Heart left ventricle (tissue), 13 donors: ENCODE measurements at regions not wholly inside any gene's neighbourhood (a gene's known extent, or its start where the extent isn't known, plus 50 kb on each side); places are given as distances from the start of the nearest gene placed in this dataset.

Source experiments
- POLR2A ChIP-seq, 2 donors: fragments of 450-650 bp; IDR thresholded peaks; one replicate each; pipeline ENCODE4 v1.6.1; 2017; ENCODE audit warnings: antibody characterized with exemption in 2 of 2, mild to moderate bottlenecking in 2 of 2, moderate library complexity in 2 of 2
- TF ChIP-seq, protein P1 (sequence below), 12 donors: fragments of 200-600 bp; sonication (generic) in 4 of 12; IDR thresholded peaks; one replicate each; pipeline versions ENCODE4 v1.5.0 to v1.8.0; 2018 to 2022; ENCODE audit warnings: antibody characterized with exemption in 12 of 12, mild to moderate bottlenecking in 5 of 12
- donor health status: ischemic (EF 13 %, LVEDD 7.1; RV severe dilation, severe dysfunction).
- donor health status: DM: no; HTN: yes; CAD: no.
- donor health status: DM: no; HTN: no; CAD: no.
- donor health status: ischemic (EF 25% LVEDD 6.9; RV normal size, moderate dysfunction).
- donor health status: ischemic (EF 25% LVEDD 5.7; RV mildly dilated, moderate dysfunction).
- donor health status: ischemic (EF 35%, LVEDD 5.7; RV mildly dilated, moderate dysfunction).
- donor health status: nonischemic (EF 11% LVEDD 7.7; RV severe dilation, severe dysfunction).
- donor health status: DM: yes; HTN: yes; CAD: no.
- donor health status: PGD.
- donor health status: ischemic (EF 29% LVEDD 5.4; RV normal size, mild dysfunction).
- donor health status: nonischemic (EF 23%, LVEDD 6.1; RV moderate dilation, normal function).

DNA sequence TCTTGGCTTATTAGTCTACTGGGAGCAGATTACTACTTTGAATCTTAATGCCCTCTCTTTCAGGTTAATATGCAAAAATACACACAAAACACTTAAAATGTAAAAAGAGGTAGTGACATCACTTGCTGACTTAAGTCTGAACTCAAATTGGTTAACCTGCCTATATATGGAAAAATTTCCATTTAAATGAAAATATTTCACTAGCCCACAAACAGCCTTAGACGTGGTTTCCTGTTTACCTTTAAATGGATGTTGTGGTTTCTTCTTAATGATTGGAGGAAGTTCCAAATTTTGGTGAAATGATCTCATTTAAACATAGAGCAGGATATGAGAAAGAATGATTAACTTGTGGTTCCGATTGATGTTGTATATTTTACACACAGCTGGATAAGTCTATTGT lies 553.7 kb downstream of the CD109 start:
- TF ChIP-seq, protein P1, sequence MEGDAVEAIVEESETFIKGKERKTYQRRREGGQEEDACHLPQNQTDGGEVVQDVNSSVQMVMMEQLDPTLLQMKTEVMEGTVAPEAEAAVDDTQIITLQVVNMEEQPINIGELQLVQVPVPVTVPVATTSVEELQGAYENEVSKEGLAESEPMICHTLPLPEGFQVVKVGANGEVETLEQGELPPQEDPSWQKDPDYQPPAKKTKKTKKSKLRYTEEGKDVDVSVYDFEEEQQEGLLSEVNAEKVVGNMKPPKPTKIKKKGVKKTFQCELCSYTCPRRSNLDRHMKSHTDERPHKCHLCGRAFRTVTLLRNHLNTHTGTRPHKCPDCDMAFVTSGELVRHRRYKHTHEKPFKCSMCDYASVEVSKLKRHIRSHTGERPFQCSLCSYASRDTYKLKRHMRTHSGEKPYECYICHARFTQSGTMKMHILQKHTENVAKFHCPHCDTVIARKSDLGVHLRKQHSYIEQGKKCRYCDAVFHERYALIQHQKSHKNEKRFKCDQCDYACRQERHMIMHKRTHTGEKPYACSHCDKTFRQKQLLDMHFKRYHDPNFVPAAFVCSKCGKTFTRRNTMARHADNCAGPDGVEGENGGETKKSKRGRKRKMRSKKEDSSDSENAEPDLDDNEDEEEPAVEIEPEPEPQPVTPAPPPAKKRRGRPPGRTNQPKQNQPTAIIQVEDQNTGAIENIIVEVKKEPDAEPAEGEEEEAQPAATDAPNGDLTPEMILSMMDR (IDR thresholded peaks at IDR 0.05): no peak
- TF ChIP-seq POLR2A (IDR thresholded peaks at IDR 0.05): no peak
